ENCODE measurements at regions not wholly inside any gene's neighbourhood (a gene's known extent, or its start where the extent isn't known, plus 50 kb on each side); places are given as distances from the start of the nearest gene placed in this dataset.
A peak's percentile ranks its signal among the peaks of the same experiment; 100 is the strongest.

- DNase-seq (ENCODE audit: low read depth), result no peak
- TF ChIP-seq, protein P1, sequence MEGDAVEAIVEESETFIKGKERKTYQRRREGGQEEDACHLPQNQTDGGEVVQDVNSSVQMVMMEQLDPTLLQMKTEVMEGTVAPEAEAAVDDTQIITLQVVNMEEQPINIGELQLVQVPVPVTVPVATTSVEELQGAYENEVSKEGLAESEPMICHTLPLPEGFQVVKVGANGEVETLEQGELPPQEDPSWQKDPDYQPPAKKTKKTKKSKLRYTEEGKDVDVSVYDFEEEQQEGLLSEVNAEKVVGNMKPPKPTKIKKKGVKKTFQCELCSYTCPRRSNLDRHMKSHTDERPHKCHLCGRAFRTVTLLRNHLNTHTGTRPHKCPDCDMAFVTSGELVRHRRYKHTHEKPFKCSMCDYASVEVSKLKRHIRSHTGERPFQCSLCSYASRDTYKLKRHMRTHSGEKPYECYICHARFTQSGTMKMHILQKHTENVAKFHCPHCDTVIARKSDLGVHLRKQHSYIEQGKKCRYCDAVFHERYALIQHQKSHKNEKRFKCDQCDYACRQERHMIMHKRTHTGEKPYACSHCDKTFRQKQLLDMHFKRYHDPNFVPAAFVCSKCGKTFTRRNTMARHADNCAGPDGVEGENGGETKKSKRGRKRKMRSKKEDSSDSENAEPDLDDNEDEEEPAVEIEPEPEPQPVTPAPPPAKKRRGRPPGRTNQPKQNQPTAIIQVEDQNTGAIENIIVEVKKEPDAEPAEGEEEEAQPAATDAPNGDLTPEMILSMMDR (IDR thresholded peaks at IDR 0.05; ENCODE audit: low read length, missing control alignments), result no peak
- no peak overlapping the region for H3K4me3 ChIP-seq (replicated peaks; ENCODE audit: low read depth, low read length)
Observed at GRCh38 chr10:47098964-47099363, 187.7 kb downstream of the PTPN20 start.

GRCh38 chr10:47099474-47099873, 188.2 kb downstream of the PTPN20 start:
- TF ChIP-seq, protein P1 (IDR thresholded peaks at IDR 0.05; ENCODE audit: low read length, missing control alignments), result no peak
- DNase-seq (ENCODE audit: low read depth), result no peak
- H3K4me3 ChIP-seq (replicated peaks; ENCODE audit: low read depth, low read length), result no peak overlapping the region

GRCh38 chr10:47101196-47101595, 190.0 kb downstream of the PTPN20 start:
- H3K4me3 ChIP-seq (replicated peaks; ENCODE audit: low read depth, low read length), result no peak overlapping the region
- TF ChIP-seq, protein P1 (IDR thresholded peaks at IDR 0.05; ENCODE audit: low read length, missing control alignments), result no peak
- DNase-seq (ENCODE audit: low read depth), result no peak

- no peak for DNase-seq (ENCODE audit: low read depth)
- TF ChIP-seq, protein P1 (IDR thresholded peaks at IDR 0.05; ENCODE audit: low read length, missing control alignments), result no peak
- no peak overlapping the region for H3K4me3 ChIP-seq (replicated peaks; ENCODE audit: low read depth, low read length)
Observed at GRCh38 chr10:47101807-47102206, 190.6 kb downstream of the PTPN20 start.

- TF ChIP-seq, protein P1 (IDR thresholded peaks at IDR 0.05; ENCODE audit: low read length, missing control alignments), result no peak
- H3K4me3 ChIP-seq (replicated peaks; ENCODE audit: low read depth, low read length), result no peak overlapping the region
- peak; percentile 3 for DNase-seq (ENCODE audit: low read depth)
Observed at GRCh38 chr10:47104151-47104605, 192.9 kb downstream of the PTPN20 start.

DNA sequence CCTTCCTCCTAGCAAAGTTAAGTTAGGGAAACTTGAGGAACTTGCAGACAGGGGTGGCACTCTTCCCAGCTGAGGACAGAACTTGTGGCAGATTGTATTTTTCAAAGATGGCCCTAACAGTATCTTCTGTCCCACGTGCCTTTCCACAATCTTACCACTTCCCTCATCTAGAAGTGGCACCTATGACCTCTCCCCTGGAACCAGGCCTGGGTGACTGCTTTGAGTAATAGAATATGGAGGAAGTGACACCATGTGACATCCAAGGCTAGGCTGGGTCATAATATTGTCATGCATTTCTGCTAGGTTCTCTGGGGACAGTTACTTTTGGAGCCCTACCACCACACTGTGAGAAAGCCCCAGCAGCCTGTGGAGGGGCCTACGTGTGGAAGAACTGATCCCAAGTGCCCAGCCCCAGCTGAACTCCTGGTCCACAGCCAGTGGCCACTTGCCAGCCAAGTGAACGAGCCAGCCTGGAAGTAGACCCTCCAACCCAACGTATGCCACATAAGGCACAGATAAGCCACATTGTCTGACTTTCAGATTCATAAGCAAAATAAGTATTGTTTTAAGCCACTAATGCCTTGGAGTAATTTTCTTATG, 193.7 kb downstream of the PTPN20 start:
- TF ChIP-seq, protein P1 (IDR thresholded peaks at IDR 0.05; ENCODE audit: low read length, missing control alignments), result no peak

More for the DNA sequence above, 193.7 kb downstream of the PTPN20 start:
- no peak for DNase-seq (ENCODE audit: low read depth)
- no peak overlapping the region for H3K4me3 ChIP-seq (replicated peaks; ENCODE audit: low read depth, low read length)

Measured in fibroblast of pulmonary artery (primary cell).